ENCODE measurements at regions not wholly inside any gene's neighbourhood (a gene's known extent, or its start where the extent isn't known, plus 50 kb on each side); places are given as distances from the start of the nearest gene placed in this dataset.
"Not testable (repeated sequence)": the region's sequence is repeated elsewhere in the genome, so short reads cannot be mapped to it uniquely, and the experiment has no call there.

DNA sequence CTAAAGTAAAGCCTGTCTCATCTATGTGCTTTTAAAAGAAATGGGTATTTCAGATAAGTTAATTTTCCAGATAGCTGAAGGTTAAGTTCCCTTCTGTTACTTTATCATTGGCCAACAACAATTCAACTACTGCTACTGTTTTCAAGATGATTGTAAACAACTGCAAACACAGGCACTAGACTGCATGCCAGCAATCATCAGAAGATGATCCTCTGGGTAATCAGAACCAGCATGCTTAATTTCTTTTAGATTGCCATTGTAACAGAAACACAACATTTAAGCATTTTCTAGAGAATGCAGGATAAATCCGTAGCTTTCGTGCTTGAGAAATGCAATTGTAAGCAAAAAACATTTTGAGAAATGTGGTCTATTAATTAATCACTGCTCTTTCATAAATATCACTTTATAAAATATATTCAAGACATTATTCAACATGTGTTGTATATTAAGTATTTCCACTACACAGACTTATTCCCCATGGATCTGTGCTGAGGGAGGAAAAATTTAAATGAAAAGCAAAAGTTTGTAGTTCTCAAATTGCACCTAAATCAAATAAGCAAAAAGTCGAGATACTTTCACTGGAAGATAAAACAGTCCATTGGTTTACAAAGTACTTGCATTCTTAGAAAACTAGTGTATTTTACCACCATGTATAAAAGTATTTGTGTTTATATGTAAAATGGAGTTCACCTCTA, 133.7 kb downstream of the ATL2 start:
- H3K27ac Mint-ChIP-seq: no peak overlapping the region
- no peaks in the 10 kb centered on the region for H3K27me3 Mint-ChIP-seq
- H3K36me3 Mint-ChIP-seq (ENCODE audit: low read depth): no peaks in the 10 kb centered on the region
- DNase-seq: no peak
- H3K9me3 Mint-ChIP-seq: no peaks in the 10 kb centered on the region
- H3K4me1 Mint-ChIP-seq (ENCODE audit: low read depth): no peaks in the 10 kb centered on the region
- no peak overlapping the region for H3K4me3 Mint-ChIP-seq

DNA sequence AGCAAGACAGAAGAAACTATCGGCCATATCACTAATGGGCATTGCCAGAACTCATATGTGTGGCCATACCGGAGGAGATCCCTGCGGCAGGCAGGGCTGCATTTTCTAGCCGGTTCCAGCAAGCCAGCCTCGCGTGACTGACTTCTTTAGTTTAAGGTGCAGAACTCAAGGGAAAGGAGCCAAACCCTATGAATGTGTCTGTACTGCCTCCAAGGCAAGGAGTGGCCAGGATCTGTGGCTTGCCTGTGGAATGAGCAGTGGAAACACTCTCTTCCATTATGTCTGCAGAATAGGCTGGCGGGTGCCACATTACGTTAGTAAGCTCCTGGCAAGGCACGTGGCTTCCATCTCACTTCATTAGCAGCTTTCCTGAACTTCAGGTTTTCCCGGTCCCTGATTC, 137.6 kb downstream of the ATL2 start:
- no peak overlapping the region for H3K4me3 Mint-ChIP-seq
- H3K36me3 Mint-ChIP-seq (ENCODE audit: low read depth): no peaks in the 10 kb centered on the region
- DNase-seq: no peak
- H3K4me1 Mint-ChIP-seq (ENCODE audit: low read depth): no peaks in the 10 kb centered on the region
- peaks cover 4% of the 10 kb centered on the region for H3K27me3 Mint-ChIP-seq
- H3K27ac Mint-ChIP-seq: no peak overlapping the region
- H3K9me3 Mint-ChIP-seq: no peaks in the 10 kb centered on the region

DNA sequence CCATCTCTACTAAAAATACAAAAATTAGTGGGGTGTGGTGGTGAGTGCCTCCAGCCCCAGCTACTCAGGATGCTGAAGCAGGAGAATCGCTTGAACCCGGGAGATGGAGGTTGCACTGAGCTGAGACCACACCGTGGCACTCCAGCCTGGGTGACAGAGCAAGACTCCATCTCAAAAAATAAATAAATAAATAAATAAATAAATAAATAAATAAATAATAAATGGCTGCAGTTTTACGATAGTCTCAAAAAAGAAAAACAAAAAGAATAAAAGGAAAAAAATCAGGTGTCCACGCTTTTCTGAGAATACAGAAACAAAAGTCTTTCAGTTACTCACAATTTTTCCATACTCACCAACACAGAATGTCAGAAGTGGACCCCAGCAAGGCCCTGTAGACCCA, 138.4 kb downstream of the ATL2 start:
- not testable (repeated sequence) for H3K4me1 Mint-ChIP-seq (ENCODE audit: low read depth); DNase-seq; H3K9me3 Mint-ChIP-seq; H3K4me3 Mint-ChIP-seq; H3K36me3 Mint-ChIP-seq (ENCODE audit: low read depth); H3K27ac Mint-ChIP-seq
- H3K27me3 Mint-ChIP-seq: peaks cover 11% of the 10 kb centered on the region

DNA sequence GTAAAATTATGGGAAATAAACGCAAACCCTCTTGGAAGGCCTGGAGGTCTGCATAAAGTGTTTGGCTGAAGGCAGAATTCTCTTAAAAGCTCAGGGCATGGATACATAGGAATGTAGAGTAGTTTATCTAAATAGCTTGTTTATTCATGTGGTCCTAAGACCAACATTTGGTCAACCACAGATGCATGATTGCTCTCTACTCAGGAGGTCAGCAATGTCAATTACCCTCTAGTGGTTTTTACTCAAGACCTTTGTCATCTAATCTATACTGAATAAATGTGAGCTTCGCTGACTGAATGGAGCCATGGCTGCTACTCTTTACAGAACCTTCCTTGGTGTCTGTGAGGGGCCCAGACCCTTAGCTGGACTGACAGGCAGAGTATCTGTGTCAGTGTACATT, 139.8 kb downstream of the ATL2 start:
- Mint-ChIP-seq H3K36me3 (ENCODE audit: low read depth) (no peaks in the 10 kb centered on the region), H3K27me3 (peaks cover 25% of the 10 kb centered on the region), H3K4me1 (ENCODE audit: low read depth) (no peaks in the 10 kb centered on the region), H3K4me3 (no peak overlapping the region), H3K27ac (no peak overlapping the region), H3K9me3 (no peaks in the 10 kb centered on the region)
- no peak for DNase-seq

DNA sequence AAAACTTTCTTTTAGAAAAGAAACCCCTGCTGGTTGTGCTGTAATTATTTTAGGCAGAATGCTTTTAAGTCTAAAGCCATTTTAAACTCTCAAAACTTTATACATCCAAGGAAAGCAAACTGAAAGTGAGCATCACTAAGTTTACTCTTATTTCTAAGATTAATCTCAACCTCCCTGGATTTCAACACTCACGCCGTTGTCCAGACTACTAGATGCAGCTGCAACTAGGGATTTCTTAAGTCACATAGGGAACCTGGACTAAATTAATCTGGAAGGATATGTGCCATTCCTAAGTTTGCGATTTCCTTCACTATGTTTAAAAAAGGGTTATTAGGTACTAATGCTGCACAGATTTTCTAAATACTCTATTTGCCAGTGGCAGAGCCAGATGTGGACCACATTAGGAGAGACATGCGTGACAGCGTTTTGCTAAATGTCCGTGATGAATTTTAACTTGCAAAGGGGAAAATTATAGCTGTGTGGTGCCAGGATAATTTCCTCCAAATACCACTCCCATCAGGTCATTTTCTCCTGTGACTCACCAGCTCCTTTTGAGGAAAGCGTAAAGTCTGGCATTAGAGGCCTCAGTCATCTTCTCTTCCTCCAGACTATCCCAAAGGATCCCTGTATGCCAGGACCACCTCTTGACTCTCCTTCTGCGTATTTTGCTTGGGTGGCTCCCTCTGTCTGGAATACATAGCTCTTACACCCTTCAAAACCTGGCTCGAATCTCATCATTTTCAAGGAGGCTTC, 143.7 kb downstream of the ATL2 start:
- Mint-ChIP-seq H3K4me3 (no peak overlapping the region), H3K27ac (no peak overlapping the region), H3K4me1 (ENCODE audit: low read depth) (no peaks in the 10 kb centered on the region), H3K9me3 (no peaks in the 10 kb centered on the region), H3K36me3 (ENCODE audit: low read depth) (no peaks in the 10 kb centered on the region), H3K27me3 (peaks cover 35% of the 10 kb centered on the region)
- no peak for DNase-seq

DNA sequence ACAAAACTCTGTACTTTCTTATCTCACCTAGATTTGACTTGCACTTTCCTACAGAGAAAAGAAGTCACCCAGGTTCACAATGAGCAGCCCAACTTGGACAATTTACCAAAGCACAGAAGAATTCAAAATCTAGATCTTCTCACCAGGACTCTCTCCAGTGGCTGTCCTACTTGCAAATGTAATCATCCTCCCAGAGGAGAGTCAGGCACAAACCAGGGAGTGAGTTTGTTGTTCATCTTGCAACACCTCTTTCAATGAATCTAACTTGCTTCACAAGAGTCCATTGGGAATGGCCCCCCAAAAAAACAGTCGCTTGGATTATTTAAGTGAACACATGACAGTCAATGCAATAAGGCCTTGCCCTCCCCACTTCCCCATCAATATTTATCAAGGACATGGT, 144.6 kb downstream of the ATL2 start:
- Mint-ChIP-seq H3K27me3 (peaks cover 41% of the 10 kb centered on the region), H3K4me3 (no peak overlapping the region), H3K36me3 (ENCODE audit: low read depth) (no peaks in the 10 kb centered on the region), H3K4me1 (ENCODE audit: low read depth) (no peaks in the 10 kb centered on the region), H3K9me3 (no peaks in the 10 kb centered on the region), H3K27ac (no peak overlapping the region)
- DNase-seq: no peak

DNA sequence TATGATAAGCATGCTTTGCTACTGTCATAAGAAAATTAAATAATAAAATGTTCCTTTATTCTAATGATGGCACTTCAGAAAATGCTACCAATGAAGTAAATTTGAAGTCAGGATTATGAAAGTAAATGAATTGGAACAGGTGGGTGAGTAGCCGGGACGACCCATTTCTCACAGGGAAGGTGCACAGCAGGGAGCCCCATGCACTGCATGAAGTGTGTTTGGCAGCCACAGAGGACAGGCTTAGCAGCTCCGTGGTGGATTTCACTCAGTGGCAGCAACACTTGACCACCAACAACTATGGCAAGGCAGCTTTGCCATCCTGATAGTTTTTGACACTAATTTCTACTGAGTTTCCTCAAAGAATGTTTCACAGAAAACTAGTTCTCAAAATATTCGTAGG, 146.3 kb downstream of the ATL2 start:
- Mint-ChIP-seq H3K4me1 (ENCODE audit: low read depth) (no peaks in the 10 kb centered on the region), H3K27me3 (peaks cover 47% of the 10 kb centered on the region), H3K27ac (no peak overlapping the region), H3K9me3 (no peaks in the 10 kb centered on the region), H3K36me3 (ENCODE audit: low read depth) (no peaks in the 10 kb centered on the region), H3K4me3 (no peak overlapping the region)
- DNase-seq: no peak

DNA sequence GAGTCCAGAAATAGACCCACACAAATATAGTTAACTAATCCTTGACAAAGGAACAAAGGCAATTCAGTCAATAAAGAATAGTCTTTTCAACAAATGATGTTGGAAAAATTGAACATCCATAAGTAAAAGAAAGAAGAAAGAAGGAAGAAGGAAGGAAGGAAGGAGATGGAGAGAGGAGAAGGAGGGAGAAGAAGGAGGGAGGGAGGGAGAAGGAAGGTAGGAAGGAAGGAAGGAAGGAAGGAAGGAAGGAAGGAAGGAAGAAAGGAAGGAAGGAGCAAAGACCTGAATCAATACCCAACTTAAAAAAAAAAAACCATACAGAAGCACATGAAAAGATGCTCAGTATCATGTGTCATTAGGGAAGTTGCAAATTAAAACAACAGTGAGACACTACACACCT, 148.3 kb downstream of the ATL2 start:
- no peaks in the 10 kb centered on the region for H3K9me3 Mint-ChIP-seq
- no peak overlapping the region for H3K4me3 Mint-ChIP-seq
- H3K36me3 Mint-ChIP-seq (ENCODE audit: low read depth): no peaks in the 10 kb centered on the region
- no peaks in the 10 kb centered on the region for H3K4me1 Mint-ChIP-seq (ENCODE audit: low read depth)
- peaks cover 54% of the 10 kb centered on the region for H3K27me3 Mint-ChIP-seq
- DNase-seq: no peak
- H3K27ac Mint-ChIP-seq: no peak overlapping the region

DNA sequence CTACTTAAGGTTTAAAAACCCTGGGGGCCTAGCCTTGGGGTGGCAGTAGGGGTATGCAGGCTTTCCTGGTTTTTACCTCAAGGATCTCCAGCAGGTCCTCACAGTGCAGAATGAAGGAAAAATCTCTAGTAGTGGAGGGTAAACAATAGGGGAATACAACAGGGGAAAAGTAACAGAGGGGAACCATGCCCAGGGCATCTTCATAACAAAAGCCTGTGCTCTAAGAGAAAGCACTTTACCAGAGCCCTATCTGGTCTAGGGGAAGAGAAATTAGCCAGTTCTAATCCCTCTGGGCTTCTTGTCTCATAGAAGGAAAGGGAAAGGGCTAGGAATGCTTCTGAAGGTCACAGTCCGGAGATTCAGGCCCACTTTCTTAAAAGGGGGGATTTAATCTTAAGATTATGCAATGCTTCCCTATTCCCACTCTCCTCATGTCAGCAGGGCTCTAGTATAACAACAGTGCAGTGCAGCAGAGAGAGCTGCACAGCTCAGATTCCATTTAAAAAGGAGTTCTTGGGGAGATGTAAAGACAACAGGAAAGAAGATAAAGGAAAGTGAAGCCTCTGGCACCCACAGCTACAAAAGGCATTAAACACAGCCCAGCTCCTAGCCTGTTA, 149.0 kb upstream of the CYP1B1 start:
- H3K4me3 Mint-ChIP-seq: no peak overlapping the region
- H3K27me3 Mint-ChIP-seq: peaks cover 53% of the 10 kb centered on the region
- peaks cover 4% of the 10 kb centered on the region for H3K9me3 Mint-ChIP-seq
- H3K36me3 Mint-ChIP-seq (ENCODE audit: low read depth): no peaks in the 10 kb centered on the region
- no peak for DNase-seq
- H3K4me1 Mint-ChIP-seq (ENCODE audit: low read depth): no peaks in the 10 kb centered on the region
- H3K27ac Mint-ChIP-seq: no peak overlapping the region

DNA sequence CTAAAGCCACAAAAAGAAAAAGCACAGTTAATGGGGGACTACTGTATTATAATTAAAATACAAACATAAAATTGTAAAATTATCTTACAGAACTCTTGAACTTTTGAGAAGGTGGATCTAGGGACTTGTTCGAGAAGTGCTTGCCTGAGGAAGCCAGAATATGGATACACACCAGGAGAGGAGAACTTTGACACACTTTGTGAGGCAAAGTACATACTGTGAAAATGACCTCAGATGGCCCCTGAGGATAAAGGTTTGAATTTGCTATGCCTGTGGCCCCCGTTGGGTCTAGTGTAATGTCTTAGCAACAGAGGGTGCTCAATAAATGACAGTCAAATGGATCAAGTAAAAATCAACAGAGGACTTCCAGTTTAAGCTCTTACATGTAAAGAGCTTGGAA, 148.2 kb upstream of the CYP1B1 start:
- H3K4me3 Mint-ChIP-seq: no peak overlapping the region
- peaks cover 53% of the 10 kb centered on the region for H3K27me3 Mint-ChIP-seq
- no peak for DNase-seq
- H3K27ac Mint-ChIP-seq: no peak overlapping the region
- no peaks in the 10 kb centered on the region for H3K4me1 Mint-ChIP-seq (ENCODE audit: low read depth)
- peaks cover 6% of the 10 kb centered on the region for H3K9me3 Mint-ChIP-seq
- no peaks in the 10 kb centered on the region for H3K36me3 Mint-ChIP-seq (ENCODE audit: low read depth)

DNA sequence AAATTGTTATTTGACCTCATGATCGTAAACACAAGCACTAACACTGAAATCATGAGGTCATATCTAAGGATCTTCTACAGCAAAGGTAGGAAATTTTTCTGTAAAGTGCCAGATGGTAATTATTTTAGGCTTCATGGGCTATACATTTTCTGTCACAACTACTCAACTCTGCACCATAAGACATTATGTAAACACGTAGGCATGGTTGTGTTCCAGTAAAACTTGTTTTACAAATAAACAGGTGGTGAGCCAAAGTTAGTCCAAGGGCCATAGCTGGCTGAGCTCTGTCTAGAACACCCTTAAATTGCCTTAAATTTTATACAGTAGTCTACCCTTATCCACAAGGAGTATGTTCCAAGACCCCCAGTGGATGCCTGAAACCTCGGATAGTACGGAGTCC, 147.3 kb upstream of the CYP1B1 start:
- Mint-ChIP-seq H3K27me3 (peaks cover 56% of the 10 kb centered on the region), H3K36me3 (ENCODE audit: low read depth) (no peaks in the 10 kb centered on the region), H3K9me3 (peaks cover 6% of the 10 kb centered on the region), H3K4me3 (no peak overlapping the region), H3K27ac (no peak overlapping the region), H3K4me1 (ENCODE audit: low read depth) (no peaks in the 10 kb centered on the region)
- DNase-seq: no peak

DNA sequence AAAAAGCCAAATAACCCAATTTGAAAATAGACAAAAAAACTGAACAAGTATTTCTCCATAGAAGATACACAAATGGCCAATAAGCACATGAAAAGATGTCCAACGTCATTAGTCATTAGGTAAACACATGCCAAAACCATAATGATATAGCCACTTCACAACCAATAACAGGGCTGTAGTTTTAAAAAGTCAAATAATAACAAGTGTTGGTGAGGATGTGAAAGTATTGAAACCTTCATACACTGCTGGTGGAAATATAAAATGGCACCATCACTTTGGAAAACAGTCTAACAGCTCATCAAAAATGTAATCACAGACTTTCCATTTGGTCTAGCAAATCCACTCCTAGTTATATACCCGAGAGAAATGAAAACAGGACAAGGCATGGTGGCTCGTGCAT, 144.2 kb upstream of the CYP1B1 start:
- no peaks in the 10 kb centered on the region for H3K36me3 Mint-ChIP-seq (ENCODE audit: low read depth)
- no peak overlapping the region for H3K4me3 Mint-ChIP-seq
- H3K4me1 Mint-ChIP-seq (ENCODE audit: low read depth): no peaks in the 10 kb centered on the region
- H3K27me3 Mint-ChIP-seq: peaks cover 43% of the 10 kb centered on the region
- H3K9me3 Mint-ChIP-seq: peaks cover 6% of the 10 kb centered on the region
- DNase-seq: no peak
- no peak overlapping the region for H3K27ac Mint-ChIP-seq

DNA sequence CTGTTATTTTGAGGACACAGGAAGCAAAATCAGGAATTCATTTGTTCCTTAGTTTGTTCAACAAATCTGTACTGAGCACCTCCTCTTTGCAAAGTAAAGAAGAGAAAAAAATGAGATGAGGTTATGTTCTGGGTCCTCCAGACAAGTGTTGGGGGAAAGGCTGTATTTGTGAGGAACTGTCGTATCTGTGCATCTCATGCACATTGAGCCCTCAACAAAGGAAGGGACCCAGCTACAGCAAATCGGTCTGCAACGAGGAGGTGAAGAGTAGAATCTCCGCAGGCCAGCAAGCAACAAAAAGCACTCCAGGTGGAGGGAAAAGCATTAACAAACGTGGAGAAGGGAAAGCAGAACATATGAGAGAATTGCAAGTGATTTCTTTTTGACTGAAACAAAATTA, 143.0 kb upstream of the CYP1B1 start:
- Mint-ChIP-seq H3K4me3 (no peak overlapping the region), H3K4me1 (ENCODE audit: low read depth) (peaks cover 8% of the 10 kb centered on the region), H3K27ac (no peak overlapping the region), H3K9me3 (peaks cover 6% of the 10 kb centered on the region), H3K27me3 (peaks cover 33% of the 10 kb centered on the region), H3K36me3 (ENCODE audit: low read depth) (no peaks in the 10 kb centered on the region)
- no peak for DNase-seq

DNA sequence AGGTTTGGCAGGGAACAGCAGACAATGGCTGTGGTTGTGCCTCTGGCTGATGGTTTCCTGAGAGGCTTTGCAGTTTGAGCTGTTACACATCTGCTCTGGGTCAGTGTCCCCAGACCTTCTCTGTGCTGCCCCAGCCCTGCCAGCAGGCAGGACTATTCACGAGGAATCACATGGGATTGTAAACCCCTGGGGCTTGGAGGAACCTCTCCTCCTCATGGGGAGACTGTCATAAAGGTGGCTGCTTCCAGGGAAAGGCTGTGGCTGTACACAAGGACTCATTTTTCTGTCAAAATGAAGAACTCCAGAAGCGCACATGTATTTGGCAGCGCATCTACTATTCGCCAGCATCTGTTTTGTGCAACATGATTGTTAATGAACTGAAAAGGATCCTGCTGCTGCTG, 142.6 kb upstream of the CYP1B1 start:
- Mint-ChIP-seq H3K27me3 (peaks cover 29% of the 10 kb centered on the region), H3K9me3 (peaks cover 6% of the 10 kb centered on the region), H3K4me3 (no peak overlapping the region), H3K4me1 (ENCODE audit: low read depth) (peaks cover 12% of the 10 kb centered on the region), H3K27ac (no peak overlapping the region), H3K36me3 (ENCODE audit: low read depth) (no peaks in the 10 kb centered on the region)
- DNase-seq: no peak
